ENCODE measurements at regions not wholly inside any gene's neighbourhood (a gene's known extent, or its start where the extent isn't known, plus 50 kb on each side); places are given as distances from the start of the nearest gene placed in this dataset.
"Not testable (repeated sequence)": the region's sequence is repeated elsewhere in the genome, so short reads cannot be mapped to it uniquely, and the experiment has no call there.

GRCh38 chr19:37303591-37304171 lies 67.2 kb upstream of the ZNF527 start:
- no peak for DNase-seq (ENCODE audit: low read depth)
- H3K4me3 ChIP-seq (ENCODE audit: low read depth, low read length): peak overlapping the region; percentile 32

GRCh38 chr19:37304190-37304883 lies 66.6 kb upstream of the ZNF527 start:
- H3K4me3 ChIP-seq (ENCODE audit: low read depth, low read length): peak overlapping the region; percentile 32
- DNase-seq (ENCODE audit: low read depth): no peak

GRCh38 chr19:37304884-37305255 lies 66.0 kb upstream of the ZNF527 start:
- H3K4me3 ChIP-seq (ENCODE audit: low read depth, low read length): no peak overlapping the region
- DNase-seq (ENCODE audit: low read depth): no peak

- H3K4me3 ChIP-seq (ENCODE audit: low read depth, low read length): no peak overlapping the region
- no peak for DNase-seq (ENCODE audit: low read depth)
Measured at GRCh38 chr19:37306383-37306963, 64.4 kb upstream of the ZNF527 start.

GRCh38 chr19:37309834-37310575 lies 60.9 kb upstream of the ZNF527 start:
- DNase-seq (ENCODE audit: low read depth): no peak
- no peak overlapping the region for H3K4me3 ChIP-seq (ENCODE audit: low read depth, low read length)

GRCh38 chr19:37312531-37313334 lies 58.2 kb upstream of the ZNF527 start:
- not testable (repeated sequence) for DNase-seq (ENCODE audit: low read depth)
- H3K4me3 ChIP-seq (ENCODE audit: low read depth, low read length): peak overlapping the region; percentile 31

GRCh38 chr19:37313335-37313627 lies 57.6 kb upstream of the ZNF527 start:
- no peak for DNase-seq (ENCODE audit: low read depth)
- no peak overlapping the region for H3K4me3 ChIP-seq (ENCODE audit: low read depth, low read length)

GRCh38 chr19:37317403-37318209 lies 53.3 kb upstream of the ZNF527 start:
- peak overlapping the region; percentile 88 for H3K4me3 ChIP-seq (ENCODE audit: low read depth, low read length)
- DNase-seq (ENCODE audit: low read depth): peak; percentile 98

- DNase-seq (ENCODE audit: low read depth): not testable (repeated sequence)
Measured at GRCh38 chr19:37320988-37321387, 49.9 kb upstream of the ZNF527 start.

More at GRCh38 chr19:37320988-37321387, 49.9 kb upstream of the ZNF527 start:
- not testable (repeated sequence) for H3K4me3 ChIP-seq (ENCODE audit: low read depth, low read length)
